OCI-LY1 (cell line): ENCODE measurements at regions not wholly inside any gene's neighbourhood (a gene's known extent, or its start where the extent isn't known, plus 50 kb on each side); places are given as distances from the start of the nearest gene placed in this dataset.

Experiments used
- H2AFZ ChIP-seq: fragments of 200-600 bp; sonication (generic), shearing (Covaris generic); 2 replicates; pipeline ENCODE4 v1.6.0; 2014; ENCODE audit warnings: antibody characterized with exemption, mild to moderate bottlenecking, low read length
- H3F3A ChIP-seq: fragments of 200-600 bp; sonication (generic), shearing (Covaris generic); 2 replicates; pipeline ENCODE4 v1.6.0; 2014; ENCODE audit warnings: mild to moderate bottlenecking, antibody characterized with exemption, low read length, moderate library complexity; ENCODE audit not compliant: insufficient read depth
- H3K27ac ChIP-seq: fragments of 200-600 bp; sonication (generic); 2 replicates; pipeline ENCODE4 v1.5.1; 2014; ENCODE audit warnings: low read length, mixed run types, mild to moderate bottlenecking, low read depth; ENCODE audit not compliant: poor library complexity, severe bottlenecking
- H3K27me3 ChIP-seq: fragments of 200-600 bp; sonication (generic); 2 replicates; pipeline ENCODE4 v1.6.0; 2014; ENCODE audit warnings: antibody characterized with exemption, mild to moderate bottlenecking, low read length, moderate library complexity; ENCODE audit not compliant: insufficient read depth
- H3K36me3 ChIP-seq: fragments of 200-600 bp; sonication (generic); 2 replicates; pipeline ENCODE4 v1.6.1; 2014; ENCODE audit warnings: mild to moderate bottlenecking, antibody characterized with exemption, low read length, moderate library complexity, mixed read lengths; ENCODE audit not compliant: insufficient read depth
- H3K4me1 ChIP-seq: fragments of 200-600 bp; sonication (generic); 2 replicates; pipeline ENCODE4 v1.5.1; 2014; ENCODE audit warnings: mild to moderate bottlenecking, low read length, moderate library complexity; ENCODE audit not compliant: insufficient read depth, severe bottlenecking
- H3K4me2 ChIP-seq: fragments of 200-600 bp; sonication (generic), shearing (Covaris generic); 2 replicates; pipeline ENCODE4 v1.6.1; 2014; ENCODE audit warnings: low read length
- H3K4me3 ChIP-seq: fragments of 200-600 bp; sonication (generic); 2 replicates; pipeline ENCODE4 v1.5.1; 2014; ENCODE audit warnings: low read length, low read depth, mild to moderate bottlenecking, mixed read lengths; ENCODE audit not compliant: poor library complexity, severe bottlenecking
- H3K79me2 ChIP-seq: fragments of 200-600 bp; shearing (Covaris generic); 2 replicates; pipeline ENCODE4 v1.6.1; 2016; ENCODE audit warnings: mixed run types, low read length, mixed read lengths; ENCODE audit not compliant: insufficient read depth
- H3K9ac ChIP-seq: fragments of 200-600 bp; sonication (generic), shearing (Covaris generic); 2 replicates; pipeline ENCODE4 v1.6.1; 2014; ENCODE audit warnings: mild to moderate bottlenecking, low read length, mixed read lengths
- H3K9me2 ChIP-seq: fragments of 200-600 bp; sonication (generic), shearing (Covaris generic); 2 replicates; pipeline ENCODE4 v1.6.1; 2014; ENCODE audit warnings: low read depth, mild to moderate bottlenecking, low read length, mixed read lengths
- H3K9me3 ChIP-seq: fragments of 200-600 bp; shearing (Covaris generic); 2 replicates; pipeline ENCODE4 v1.6.1; 2014; ENCODE audit warnings: low read length, mixed read lengths
- H4K20me1 ChIP-seq: fragments of 200-600 bp; sonication (generic), shearing (Covaris generic); 2 replicates; pipeline ENCODE4 v1.6.0; 2016; ENCODE audit warnings: mild to moderate bottlenecking, low read length; ENCODE audit not compliant: insufficient read depth
- EZH2 ChIP-seq: fragments of 200-600 bp; sonication (generic), shearing (Covaris generic); IDR thresholded peaks from 2 replicates; pipeline ENCODE4 v1.8.0; 2017; ENCODE audit warnings: borderline replicate concordance, mixed run types, mild to moderate bottlenecking, antibody characterized with exemption, low read length, moderate library complexity, mixed read lengths
- TF ChIP-seq, protein P1 (sequence below): fragments of 200-600 bp; sonication (generic), shearing (Covaris generic); IDR thresholded peaks from 2 replicates; pipeline ENCODE4 v1.5.1; 2017; ENCODE audit warnings: mild to moderate bottlenecking, antibody characterized with exemption, low read length, moderate library complexity, mixed read lengths

DNA sequence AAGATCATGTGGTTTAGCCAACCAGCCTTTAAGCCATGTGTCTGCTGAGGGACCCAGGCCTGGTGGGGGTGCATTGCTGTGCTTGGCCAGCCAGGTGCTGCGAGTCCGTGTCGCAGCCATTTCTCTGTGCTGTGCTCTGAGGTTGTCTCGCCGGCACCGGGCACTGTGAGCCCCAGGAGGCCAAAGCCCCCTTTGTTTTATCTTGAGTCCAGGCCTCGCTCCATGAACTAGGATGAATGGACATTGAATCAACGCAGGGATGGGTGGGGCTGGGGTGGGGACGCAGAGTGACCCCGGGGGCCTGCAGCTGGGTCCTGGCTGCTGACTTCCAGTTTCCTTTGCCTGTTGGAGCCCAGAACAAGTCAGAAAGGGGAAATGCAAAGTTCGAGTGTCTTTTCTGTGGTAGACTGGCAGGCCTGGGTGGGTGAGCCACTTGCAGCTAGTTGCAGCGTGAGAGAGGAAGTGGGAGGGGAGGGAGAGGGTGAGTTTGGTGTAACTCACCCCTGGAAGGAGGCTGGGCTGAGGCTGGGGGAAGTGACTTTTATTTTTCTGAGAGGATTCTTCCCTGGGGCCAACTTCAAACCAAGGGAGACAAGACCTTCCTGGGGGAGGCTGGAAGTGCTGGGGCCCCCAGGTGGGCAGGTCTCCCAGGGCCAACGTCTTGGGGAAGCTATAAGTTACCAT lies 324.7 kb downstream of the SEC14L1 start:
- peaks cover 71% of the 10 kb centered on the region for H3K79me2 ChIP-seq
- TF ChIP-seq, protein P1, sequence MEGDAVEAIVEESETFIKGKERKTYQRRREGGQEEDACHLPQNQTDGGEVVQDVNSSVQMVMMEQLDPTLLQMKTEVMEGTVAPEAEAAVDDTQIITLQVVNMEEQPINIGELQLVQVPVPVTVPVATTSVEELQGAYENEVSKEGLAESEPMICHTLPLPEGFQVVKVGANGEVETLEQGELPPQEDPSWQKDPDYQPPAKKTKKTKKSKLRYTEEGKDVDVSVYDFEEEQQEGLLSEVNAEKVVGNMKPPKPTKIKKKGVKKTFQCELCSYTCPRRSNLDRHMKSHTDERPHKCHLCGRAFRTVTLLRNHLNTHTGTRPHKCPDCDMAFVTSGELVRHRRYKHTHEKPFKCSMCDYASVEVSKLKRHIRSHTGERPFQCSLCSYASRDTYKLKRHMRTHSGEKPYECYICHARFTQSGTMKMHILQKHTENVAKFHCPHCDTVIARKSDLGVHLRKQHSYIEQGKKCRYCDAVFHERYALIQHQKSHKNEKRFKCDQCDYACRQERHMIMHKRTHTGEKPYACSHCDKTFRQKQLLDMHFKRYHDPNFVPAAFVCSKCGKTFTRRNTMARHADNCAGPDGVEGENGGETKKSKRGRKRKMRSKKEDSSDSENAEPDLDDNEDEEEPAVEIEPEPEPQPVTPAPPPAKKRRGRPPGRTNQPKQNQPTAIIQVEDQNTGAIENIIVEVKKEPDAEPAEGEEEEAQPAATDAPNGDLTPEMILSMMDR = no peak
- no peak for TF ChIP-seq EZH2
- H4K20me1 ChIP-seq = no peaks in the 10 kb centered on the region
- H3K9me3 ChIP-seq = no peaks in the 10 kb centered on the region
- H3F3A ChIP-seq = peaks cover 8% of the 10 kb centered on the region
- peak overlapping the region; percentile 47 for H3K4me3 ChIP-seq
- no peaks in the 10 kb centered on the region for H3K9me2 ChIP-seq
- H3K27ac ChIP-seq = peak overlapping the region; percentile 99
- H2AFZ ChIP-seq = no peak overlapping the region
- peaks cover 99% of the 10 kb centered on the region for H3K4me1 ChIP-seq
- H3K36me3 ChIP-seq = peaks cover 66% of the 10 kb centered on the region
- peak overlapping the region; percentile 66 for H3K4me2 ChIP-seq
- no peaks in the 10 kb centered on the region for H3K27me3 ChIP-seq
- peak overlapping the region; percentile 70 for H3K9ac ChIP-seq

DNA sequence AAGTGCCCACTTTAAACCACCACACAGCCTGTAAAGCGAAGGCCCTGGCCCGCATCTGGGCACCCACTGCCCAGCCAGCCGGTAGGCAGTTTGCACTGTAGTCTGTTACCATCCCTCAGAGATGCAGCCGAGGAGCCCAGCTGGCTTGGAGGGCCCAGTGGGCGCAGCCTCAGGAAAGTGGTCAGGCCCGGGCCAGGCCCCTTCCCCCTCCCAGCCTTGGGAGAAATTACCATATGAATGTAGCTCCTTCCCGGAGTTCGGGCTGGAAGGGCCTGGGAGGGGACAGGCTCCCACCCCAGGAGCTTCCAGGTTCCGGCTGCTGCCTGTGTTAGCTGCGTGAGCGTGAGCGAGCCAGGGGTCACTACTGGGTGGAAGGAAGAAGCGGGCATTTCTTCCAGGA lies 325.4 kb downstream of the SEC14L1 start:
- no peaks in the 10 kb centered on the region for H4K20me1 ChIP-seq
- H3K4me3 ChIP-seq = peak overlapping the region; percentile 47
- peaks cover 99% of the 10 kb centered on the region for H3K4me1 ChIP-seq
- peaks cover 74% of the 10 kb centered on the region for H3K79me2 ChIP-seq
- H3K9ac ChIP-seq = peak overlapping the region; percentile 70
- no peaks in the 10 kb centered on the region for H3K9me2 ChIP-seq
- H3F3A ChIP-seq = peaks cover 8% of the 10 kb centered on the region
- H3K36me3 ChIP-seq = peaks cover 72% of the 10 kb centered on the region
- no peaks in the 10 kb centered on the region for H3K9me3 ChIP-seq
- no peak overlapping the region for H2AFZ ChIP-seq
- peak overlapping the region; percentile 99 for H3K27ac ChIP-seq
- no peak for TF ChIP-seq EZH2
- TF ChIP-seq, protein P1 = no peak
- peak overlapping the region; percentile 66 for H3K4me2 ChIP-seq
- H3K27me3 ChIP-seq = no peaks in the 10 kb centered on the region

DNA sequence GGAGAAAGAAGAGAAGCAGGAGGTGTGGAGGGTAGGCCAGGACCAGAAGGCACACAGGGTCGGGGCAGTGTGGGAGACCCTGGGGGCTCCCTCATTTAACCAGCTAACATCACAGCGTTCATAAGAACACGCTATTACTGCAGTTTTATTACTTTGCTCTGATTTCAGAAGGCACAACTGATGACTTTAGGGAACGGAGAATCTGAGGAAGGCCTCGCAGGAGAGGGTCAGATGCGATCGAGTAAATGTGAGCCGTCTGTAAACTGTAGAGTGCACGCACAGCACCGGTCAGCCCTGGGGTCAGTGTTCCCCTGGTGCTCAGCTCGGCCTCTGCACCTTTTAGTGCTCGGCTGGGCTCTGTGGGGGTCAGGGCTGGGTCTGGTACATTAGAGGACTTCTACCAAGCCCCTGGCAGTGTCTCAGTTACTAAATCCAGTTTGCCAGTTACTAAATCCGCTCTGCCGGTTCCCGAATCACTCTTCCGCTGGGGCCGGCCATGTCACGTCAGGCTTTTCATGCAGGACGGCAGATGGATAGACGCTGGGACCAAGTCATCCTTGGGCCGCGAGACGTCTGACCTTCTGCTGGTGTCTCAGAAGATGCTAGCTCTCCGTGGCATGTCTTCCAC lies 325.9 kb downstream of the SEC14L1 start:
- peaks cover 72% of the 10 kb centered on the region for H3K36me3 ChIP-seq
- H3F3A ChIP-seq = peaks cover 8% of the 10 kb centered on the region
- H3K27ac ChIP-seq = peak overlapping the region; percentile 99
- no peaks in the 10 kb centered on the region for H3K9me2 ChIP-seq
- TF ChIP-seq, protein P1 = no peak
- no peak for TF ChIP-seq EZH2
- no peak overlapping the region for H2AFZ ChIP-seq
- no peaks in the 10 kb centered on the region for H3K27me3 ChIP-seq
- no peaks in the 10 kb centered on the region for H3K9me3 ChIP-seq
- H3K4me3 ChIP-seq = peak overlapping the region; percentile 47
- peak overlapping the region; percentile 70 for H3K9ac ChIP-seq
- no peaks in the 10 kb centered on the region for H4K20me1 ChIP-seq
- peaks cover 99% of the 10 kb centered on the region for H3K4me1 ChIP-seq
- peak overlapping the region; percentile 66 for H3K4me2 ChIP-seq
- peaks cover 72% of the 10 kb centered on the region for H3K79me2 ChIP-seq
